ENCODE measurements at regions not wholly inside any gene's neighbourhood (a gene's known extent, or its start where the extent isn't known, plus 50 kb on each side); places are given as distances from the start of the nearest gene placed in this dataset.

GRCh38 chr17:74148901-74149596 is 54.4 kb upstream of the RPL38 start:
- TF ChIP-seq CTCF (IDR thresholded peaks at IDR 0.05) = no peak
- no peak for TF ChIP-seq POLR2A (IDR thresholded peaks at IDR 0.05)

Data from tibial nerve (tissue), 3 donors.